Left ventricle myocardium superior (tissue), 1 donor: ENCODE measurements at regions not wholly inside any gene's neighbourhood (a gene's known extent, or its start where the extent isn't known, plus 50 kb on each side); places are given as distances from the start of the nearest gene placed in this dataset.
A peak's percentile ranks its signal among the peaks of the same experiment; 100 is the strongest.
"Not testable (repeated sequence)": the region's sequence is repeated elsewhere in the genome, so short reads cannot be mapped to it uniquely, and the experiment has no call there.

ENCODE experiments used
- ATAC-seq: fragments of 200-7000 bp; cut with Tn5 transposase; one replicate; pipeline ENCODE4 v1.9.1; 2020; ENCODE audit warnings: mild to moderate bottlenecking, moderate library complexity
- DNase-seq: peaks from one replicate; pipeline ENCODE4 v3.0.0-alpha.2; 2020
- intact Hi-C: fragments of 100-400 bp; cut with micrococcal nuclease; formaldehyde crosslinking; loops from one replicate; pipeline ENCODE4 v1.11.0; 2022
- donor health status: DM: no; HTN: yes; CAD: no; lungs with severe emphysema.

GRCh38 chr7:76928751-76929150 is 103.4 kb downstream of the SPDYE17 start:
- DNase-seq, intact Hi-C loops, ATAC-seq: not testable (repeated sequence)

- DNase-seq, intact Hi-C loops, ATAC-seq: not testable (repeated sequence)
Observed at GRCh38 chr7:76927741-76928393, 104.3 kb downstream of the SPDYE17 start.

DNA sequence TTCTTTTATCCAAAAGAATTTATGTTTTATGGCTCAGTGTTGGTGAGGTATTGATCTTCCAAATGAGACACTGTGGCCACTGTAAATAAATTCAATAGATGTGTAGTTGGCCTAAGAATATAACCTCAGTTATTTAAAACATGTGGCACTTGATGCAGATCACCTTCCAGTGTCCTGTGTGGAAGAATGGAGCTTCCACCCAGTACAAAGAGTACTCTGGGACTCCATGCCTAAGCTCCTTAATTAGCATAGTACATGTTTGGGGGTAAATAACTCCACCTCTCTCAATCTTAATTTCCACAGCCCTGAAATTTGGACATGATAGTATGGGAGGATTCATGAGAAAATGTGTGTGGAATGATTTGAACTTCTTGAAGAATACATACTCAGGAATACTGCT is 105.7 kb downstream of the SPDYE17 start:
- DNase-seq, intact Hi-C loops: not testable (repeated sequence)
- peak; percentile 33 for ATAC-seq

DNA sequence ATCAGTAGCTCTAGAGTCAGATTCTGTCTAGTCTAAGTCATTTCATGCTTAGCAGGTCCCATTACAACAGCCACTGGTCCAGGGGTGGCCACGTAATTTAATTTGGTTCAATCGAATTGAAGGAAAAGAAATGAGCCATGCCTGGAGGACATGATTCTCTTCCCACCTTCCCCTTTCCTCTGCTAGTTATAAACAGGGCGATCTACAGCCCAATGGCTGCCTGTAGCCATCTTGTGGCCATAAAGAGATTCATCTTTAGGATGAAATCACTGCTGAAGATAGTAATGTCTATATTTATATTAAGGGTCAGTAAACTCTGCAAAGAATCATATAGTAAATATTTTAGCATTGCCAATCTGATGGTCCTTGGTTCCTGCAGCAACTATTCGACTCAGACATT is 107.4 kb downstream of the SPDYE17 start:
- DNase-seq, ATAC-seq, intact Hi-C loops: not testable (repeated sequence)

- intact Hi-C loops, ATAC-seq, DNase-seq: not testable (repeated sequence)
Observed at GRCh38 chr7:76918619-76919018, 113.5 kb downstream of the SPDYE17 start.

DNA sequence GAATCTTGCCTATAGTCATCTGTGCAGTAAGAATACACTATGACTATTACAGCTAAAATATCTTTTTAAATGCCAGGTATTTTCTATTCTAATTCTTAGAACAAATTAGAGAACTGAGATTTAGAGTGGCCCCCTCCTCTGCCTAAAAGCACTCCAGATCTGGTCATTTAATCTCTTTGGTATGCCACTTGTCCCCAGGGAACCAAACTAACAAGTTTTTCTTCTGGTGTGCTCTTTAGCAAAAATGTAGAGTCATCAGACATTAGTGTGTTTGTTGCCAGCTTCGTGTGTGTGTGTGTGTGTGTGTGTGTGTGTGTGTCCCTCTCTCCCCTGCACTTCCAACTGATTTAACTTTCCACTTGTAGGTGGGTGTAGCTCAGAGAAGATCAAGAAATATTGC is 117.8 kb downstream of the SPDYE17 start:
- DNase-seq, ATAC-seq, intact Hi-C loops: not testable (repeated sequence)

GRCh38 chr7:76912011-76912814 is 119.9 kb downstream of the SPDYE17 start:
- ATAC-seq, intact Hi-C loops, DNase-seq: not testable (repeated sequence)

DNA sequence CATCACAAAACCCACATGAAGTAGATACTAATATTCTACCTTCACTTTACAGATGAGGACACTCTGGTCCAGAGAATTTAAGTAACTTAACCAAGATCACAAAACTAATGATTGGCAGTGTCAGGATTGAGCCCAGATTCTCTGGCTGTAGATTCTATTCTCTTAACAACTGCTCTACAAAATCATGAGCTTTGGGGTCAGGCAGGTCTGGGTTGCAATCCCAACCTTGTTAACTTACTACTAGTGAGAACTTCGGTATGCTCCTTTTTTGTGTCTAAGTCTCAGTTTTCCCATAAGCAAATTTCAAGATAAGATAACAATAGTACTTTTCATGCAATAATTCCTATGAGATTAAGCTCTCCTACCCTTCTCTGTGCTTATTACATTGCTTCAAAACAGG is 127.5 kb downstream of the SPDYE17 start:
- ATAC-seq, intact Hi-C loops, DNase-seq: not testable (repeated sequence)

- ATAC-seq, DNase-seq, intact Hi-C loops: not testable (repeated sequence)
Observed at GRCh38 chr7:76901944-76902710, 130.0 kb downstream of the SPDYE17 start.

DNA sequence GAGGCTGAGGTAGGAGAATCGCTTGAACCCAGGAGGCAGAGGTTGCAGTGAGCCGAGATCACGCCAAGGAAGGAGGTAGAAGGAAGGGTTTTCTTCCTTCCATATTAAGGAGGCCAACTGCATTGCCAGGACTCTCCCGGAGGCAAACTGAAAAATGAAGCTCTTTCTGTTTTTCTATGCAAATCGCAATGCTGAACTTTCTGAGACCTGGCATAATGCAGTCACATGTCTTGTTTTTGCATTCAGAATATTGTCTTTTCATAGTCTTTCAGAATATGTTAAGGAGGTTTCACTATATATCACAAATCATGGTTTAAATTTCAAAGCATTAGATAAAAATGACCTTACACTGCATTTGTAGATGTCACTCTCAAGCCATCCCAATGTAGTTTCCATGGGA is 133.4 kb downstream of the SPDYE17 start:
- intact Hi-C loops, ATAC-seq: not testable (repeated sequence)

GRCh38 chr7:76897007-76897406 is 135.2 kb downstream of the SPDYE17 start:
- ATAC-seq, DNase-seq, intact Hi-C loops: not testable (repeated sequence)

More for the DNA sequence above, 133.4 kb downstream of the SPDYE17 start:
- not testable (repeated sequence) for DNase-seq

DNA sequence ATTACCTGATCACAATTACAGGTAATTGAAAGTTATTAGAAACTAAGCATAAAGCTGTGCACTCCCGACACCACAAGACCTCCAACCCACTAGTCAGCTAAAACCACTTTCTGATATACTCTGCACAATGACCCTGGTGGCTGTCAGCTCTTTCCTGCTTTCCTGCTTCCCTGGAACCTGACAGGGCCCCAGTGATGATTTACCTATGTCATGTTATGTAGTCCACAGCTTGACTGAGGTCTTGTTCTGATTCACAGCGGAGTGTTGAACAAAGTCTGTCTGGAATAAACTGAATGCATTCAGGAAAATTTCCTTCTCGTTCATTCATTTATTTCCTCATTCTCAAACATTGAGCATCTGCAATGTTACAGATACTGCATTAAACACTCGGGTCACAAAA is 136.5 kb downstream of the SPDYE17 start:
- intact Hi-C loops, DNase-seq, ATAC-seq: not testable (repeated sequence)

DNA sequence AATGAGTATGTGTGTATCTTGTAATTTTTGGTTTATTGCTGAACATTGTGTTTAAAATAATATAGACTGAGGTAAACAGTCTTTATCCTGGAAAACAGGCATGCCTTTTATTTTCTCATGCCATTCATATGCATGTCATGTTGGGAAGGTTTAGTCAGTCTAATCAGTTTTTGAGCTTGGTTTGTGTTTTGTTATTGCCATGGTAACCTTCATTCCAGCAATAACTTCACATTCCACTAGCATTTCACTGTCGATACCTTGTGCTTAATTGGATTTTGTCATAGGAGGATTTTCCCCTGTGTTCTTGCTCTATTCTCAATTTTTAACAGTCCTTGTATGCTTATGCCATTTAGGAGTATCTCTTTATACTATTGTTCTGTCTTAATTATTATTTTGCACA is 140.4 kb downstream of the SPDYE17 start:
- intact Hi-C loops, DNase-seq, ATAC-seq: not testable (repeated sequence)

DNA sequence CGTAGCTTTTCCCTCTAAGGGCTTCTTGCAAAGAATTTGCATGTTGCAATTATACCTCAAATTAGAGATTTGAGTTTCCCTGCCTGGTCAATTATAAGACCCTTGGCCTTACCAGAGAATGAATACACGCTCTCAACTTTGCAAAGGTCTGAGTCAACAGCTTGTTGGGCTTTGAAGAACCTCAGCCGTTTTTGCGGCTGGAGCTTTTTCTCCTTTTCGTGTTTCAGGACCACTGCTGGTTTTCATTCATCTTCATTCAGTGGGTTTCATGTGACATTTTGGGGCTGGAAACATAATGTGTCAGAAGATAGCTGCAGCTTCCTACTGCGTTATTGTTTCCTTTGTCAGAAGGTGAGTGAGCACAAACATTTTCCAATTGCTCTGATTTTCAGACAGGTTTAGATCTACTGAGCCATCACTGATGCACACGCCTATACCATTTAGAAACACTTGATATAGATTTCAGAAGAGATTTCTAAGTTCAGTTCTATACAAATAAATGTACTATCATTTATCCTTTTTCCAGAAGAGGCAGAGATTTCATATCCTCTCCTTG is 152.3 kb downstream of the SPDYE17 start:
- intact Hi-C loops, ATAC-seq, DNase-seq: not testable (repeated sequence)

DNA sequence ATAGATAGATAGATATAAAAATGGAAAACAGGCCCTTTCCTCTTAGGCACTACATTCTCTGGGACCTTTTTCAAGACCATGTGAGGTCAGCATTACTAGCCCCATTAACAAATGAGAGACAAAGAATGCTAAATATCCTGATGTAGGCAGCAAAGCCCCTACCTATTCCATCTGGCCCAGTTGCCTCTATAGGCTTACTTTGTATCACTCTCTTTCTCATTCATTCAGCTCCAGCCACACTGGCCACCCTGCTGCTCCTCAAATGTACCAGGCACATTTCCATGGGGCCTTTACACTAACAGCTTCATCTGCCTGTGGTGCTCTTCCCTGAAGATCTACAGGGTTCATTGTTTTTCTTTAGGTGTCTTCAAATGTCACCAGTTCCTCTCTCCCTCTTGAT is 156.4 kb downstream of the SPDYE17 start:
- DNase-seq, intact Hi-C loops, ATAC-seq: not testable (repeated sequence)

DNA sequence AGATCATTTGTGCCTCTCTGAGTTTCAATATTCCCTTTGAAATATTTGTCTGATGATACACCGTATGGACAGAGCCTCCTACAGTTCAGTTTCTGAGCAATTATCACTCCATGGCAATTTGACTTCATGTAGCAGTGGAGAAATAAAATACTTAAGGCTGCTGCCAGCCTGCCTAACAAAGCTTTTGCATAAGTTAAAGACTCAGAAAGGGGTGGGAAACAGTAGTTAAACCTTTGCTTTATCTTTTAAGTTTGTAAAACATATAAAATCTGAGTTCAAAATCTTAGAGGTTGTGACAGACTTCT is 161.7 kb downstream of the SPDYE17 start:
- intact Hi-C loops, ATAC-seq, DNase-seq: not testable (repeated sequence)

DNA sequence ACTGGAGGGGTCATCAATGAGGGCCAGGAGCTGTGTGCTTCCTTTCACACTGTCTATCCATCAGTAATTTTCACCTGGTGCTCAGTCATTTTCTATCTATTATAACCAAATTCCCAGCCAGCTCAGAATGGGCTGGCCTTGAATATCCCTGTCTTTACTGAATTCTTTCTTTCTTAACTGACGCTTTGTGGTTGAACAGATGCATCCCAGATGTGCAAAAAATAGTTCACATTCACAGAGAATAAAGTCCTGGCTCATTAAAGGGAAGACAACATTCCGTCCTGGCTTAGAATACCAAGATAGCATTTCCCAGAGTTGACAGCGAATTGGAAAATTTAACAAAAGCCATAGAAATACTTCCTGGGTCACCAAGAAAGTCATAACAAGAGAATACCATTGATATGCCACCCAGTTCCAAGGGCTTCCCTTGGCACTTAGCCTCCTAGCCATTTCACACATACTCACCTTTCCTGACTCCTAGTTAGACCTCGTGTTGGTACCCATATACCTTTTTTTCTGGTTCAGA is 164.7 kb downstream of the SPDYE17 start:
- intact Hi-C loops, DNase-seq, ATAC-seq: not testable (repeated sequence)

- intact Hi-C loops, ATAC-seq, DNase-seq: not testable (repeated sequence)
Observed at GRCh38 chr7:76863150-76863773, 168.9 kb downstream of the SPDYE17 start.
